GM18868 (cell line): ENCODE measurements at regions not wholly inside any gene's neighbourhood (a gene's known extent, or its start where the extent isn't known, plus 50 kb on each side); places are given as distances from the start of the nearest gene placed in this dataset.

Experiments
- ATAC-seq: cut with Tn5 transposase; IDR thresholded peaks from one replicate; pipeline ENCODE4 v1.9.1; 2021; ENCODE audit warnings: mild to moderate bottlenecking, moderate library complexity; ENCODE audit not compliant: unreplicated experiment

- no peak for ATAC-seq
Measured at GRCh38 chr9:88786291-88787079, 204.8 kb upstream of the S1PR3 start.

GRCh38 chr9:88789785-88790184, 201.5 kb upstream of the S1PR3 start:
- ATAC-seq: no peak

GRCh38 chr9:88791105-88791805, 200.0 kb upstream of the S1PR3 start:
- ATAC-seq: no peak

GRCh38 chr9:88792502-88792901, 198.8 kb upstream of the S1PR3 start:
- ATAC-seq: no peak

GRCh38 chr9:88794100-88794499, 197.2 kb upstream of the S1PR3 start:
- no peak for ATAC-seq

GRCh38 chr9:88796947-88797346, 194.3 kb upstream of the S1PR3 start:
- no peak for ATAC-seq

GRCh38 chr9:88798476-88798875, 192.8 kb upstream of the S1PR3 start:
- no peak for ATAC-seq

- ATAC-seq: no peak
Measured at GRCh38 chr9:88799541-88800328, 191.5 kb upstream of the S1PR3 start.

GRCh38 chr9:88800329-88800682, 191.0 kb upstream of the S1PR3 start:
- ATAC-seq: no peak

- no peak for ATAC-seq
Measured at GRCh38 chr9:88801214-88801796, 190.0 kb upstream of the S1PR3 start.

- no peak for ATAC-seq
Measured at GRCh38 chr9:88802533-88802932, 188.7 kb upstream of the S1PR3 start.

GRCh38 chr9:88803546-88804253, 187.6 kb upstream of the S1PR3 start:
- no peak for ATAC-seq

- no peak for ATAC-seq
Measured at GRCh38 chr9:88804254-88804596, 187.0 kb upstream of the S1PR3 start.

GRCh38 chr9:88805217-88805943, 185.9 kb upstream of the S1PR3 start:
- ATAC-seq: no peak

- ATAC-seq: no peak
Measured at GRCh38 chr9:88807426-88807825, 183.8 kb upstream of the S1PR3 start.

- no peak for ATAC-seq
Measured at GRCh38 chr9:88808019-88808656, 183.1 kb upstream of the S1PR3 start.

GRCh38 chr9:88808761-88809354, 182.4 kb upstream of the S1PR3 start:
- no peak for ATAC-seq

GRCh38 chr9:88809355-88810161, 181.7 kb upstream of the S1PR3 start:
- ATAC-seq: no peak
